PC-9 (cell line): ENCODE measurements at regions not wholly inside any gene's neighbourhood (a gene's known extent, or its start where the extent isn't known, plus 50 kb on each side); places are given as distances from the start of the nearest gene placed in this dataset.

Experiments used
- EZH2 ChIP-seq: fragments of 200-600 bp; sonication (generic); IDR thresholded peaks from 2 replicates; pipeline ENCODE4 v1.8.0; 2017; ENCODE audit warnings: antibody characterized with exemption, low read depth
- TF ChIP-seq, protein P1 (sequence below): fragments of 200-600 bp; sonication (generic); conservative IDR thresholded peaks from 2 replicates; pipeline ENCODE4 v1.6.1; 2017; ENCODE audit warnings: mixed run types, antibody characterized with exemption, mild to moderate bottlenecking, moderate library complexity

DNA sequence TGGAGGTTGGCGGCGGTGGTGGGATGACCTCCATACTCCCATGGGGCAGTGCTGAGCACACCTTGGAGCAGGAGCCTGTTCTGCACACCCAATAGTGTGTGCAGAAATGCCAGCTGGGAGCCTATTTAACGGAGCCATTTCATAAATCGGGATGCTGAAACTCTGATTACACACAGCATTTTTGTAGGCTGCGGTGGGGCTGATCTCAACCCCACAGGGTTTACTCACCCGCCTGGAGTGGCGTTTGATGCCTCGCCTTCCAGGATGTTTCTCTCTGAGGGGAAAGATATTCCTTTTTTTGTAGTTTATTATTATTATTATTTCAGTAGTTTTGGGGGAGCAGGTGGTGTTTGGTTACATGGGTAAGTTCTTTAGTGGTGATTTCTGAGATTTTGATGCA lies 82.6 kb upstream of the WDR26 start:
- TF ChIP-seq, protein P1, sequence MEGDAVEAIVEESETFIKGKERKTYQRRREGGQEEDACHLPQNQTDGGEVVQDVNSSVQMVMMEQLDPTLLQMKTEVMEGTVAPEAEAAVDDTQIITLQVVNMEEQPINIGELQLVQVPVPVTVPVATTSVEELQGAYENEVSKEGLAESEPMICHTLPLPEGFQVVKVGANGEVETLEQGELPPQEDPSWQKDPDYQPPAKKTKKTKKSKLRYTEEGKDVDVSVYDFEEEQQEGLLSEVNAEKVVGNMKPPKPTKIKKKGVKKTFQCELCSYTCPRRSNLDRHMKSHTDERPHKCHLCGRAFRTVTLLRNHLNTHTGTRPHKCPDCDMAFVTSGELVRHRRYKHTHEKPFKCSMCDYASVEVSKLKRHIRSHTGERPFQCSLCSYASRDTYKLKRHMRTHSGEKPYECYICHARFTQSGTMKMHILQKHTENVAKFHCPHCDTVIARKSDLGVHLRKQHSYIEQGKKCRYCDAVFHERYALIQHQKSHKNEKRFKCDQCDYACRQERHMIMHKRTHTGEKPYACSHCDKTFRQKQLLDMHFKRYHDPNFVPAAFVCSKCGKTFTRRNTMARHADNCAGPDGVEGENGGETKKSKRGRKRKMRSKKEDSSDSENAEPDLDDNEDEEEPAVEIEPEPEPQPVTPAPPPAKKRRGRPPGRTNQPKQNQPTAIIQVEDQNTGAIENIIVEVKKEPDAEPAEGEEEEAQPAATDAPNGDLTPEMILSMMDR: no peak
- no peak for TF ChIP-seq EZH2
